GM23338 (cell line): ENCODE measurements at regions not wholly inside any gene's neighbourhood (a gene's known extent, or its start where the extent isn't known, plus 50 kb on each side); places are given as distances from the start of the nearest gene placed in this dataset.

Source experiments
- ATAC-seq: fragments of 200-7000 bp; cut with Tn5 transposase; 3 replicates; pipeline ENCODE4 v1.9.1; 2020
- DNase-seq: peaks from one replicate; pipeline ENCODE4 v3.0.0-alpha.2; 2015; ENCODE audit warnings: low spot score
- H2AFZ ChIP-seq: fragments of 200-600 bp; sonication (generic); 2 replicates; pipeline ENCODE4 v1.8.0; 2016; ENCODE audit warnings: antibody characterized with exemption, mild to moderate bottlenecking, moderate library complexity
- H3F3A ChIP-seq: fragments of 200-600 bp; sonication (generic); replicated peaks from 2 replicates; pipeline ENCODE4 v1.8.0; 2017; ENCODE audit warnings: antibody characterized with exemption, mixed run types, low read depth
- H3K27ac ChIP-seq: fragments of 200-600 bp; sonication (generic); 2 replicates; pipeline ENCODE4 v1.6.1; 2016; ENCODE audit warnings: low read depth
- H3K27me3 ChIP-seq: fragments of 200-600 bp; sonication (generic); 2 replicates; pipeline ENCODE4 v1.8.0; 2016; ENCODE audit warnings: mild to moderate bottlenecking, mixed run types, moderate library complexity; ENCODE audit not compliant: insufficient read depth
- H3K36me3 ChIP-seq: fragments of 200-600 bp; sonication (generic); 2 replicates; pipeline ENCODE4 v1.8.0; 2016; ENCODE audit warnings: mild to moderate bottlenecking; ENCODE audit not compliant: insufficient read depth
- H3K4me1 ChIP-seq: fragments of 200-600 bp; sonication (generic); 2 replicates; pipeline ENCODE4 v1.8.0; 2016; ENCODE audit warnings: mild to moderate bottlenecking, moderate library complexity; ENCODE audit not compliant: insufficient read depth
- H3K4me2 ChIP-seq: fragments of 200-600 bp; sonication (generic); 2 replicates; pipeline ENCODE4 v1.7.1; 2017; ENCODE audit warnings: mixed run types
- H3K4me3 ChIP-seq: fragments of 200-600 bp; sonication (generic); 2 replicates; pipeline ENCODE4 v1.6.1; 2016; ENCODE audit warnings: mixed run types
- H3K79me2 ChIP-seq: fragments of 200-600 bp; sonication (generic); replicated peaks from 2 replicates; pipeline ENCODE4 v1.8.0; 2017; ENCODE audit warnings: mild to moderate bottlenecking; ENCODE audit not compliant: insufficient read depth
- H3K9me2 ChIP-seq: fragments of 200-600 bp; sonication (generic); 2 replicates; pipeline ENCODE4 v1.8.0; 2017; ENCODE audit not compliant: insufficient read depth
- H4K20me1 ChIP-seq: fragments of 200-600 bp; sonication (generic); replicated peaks from 2 replicates; pipeline ENCODE4 v1.8.0; 2017; ENCODE audit warnings: mild to moderate bottlenecking; ENCODE audit not compliant: insufficient read depth
- H3K27ac Mint-ChIP-seq: 2 replicates; pipeline ENCODE4 v1.8.0; 2020; ENCODE audit warnings: inconsistent platforms, mild to moderate bottlenecking, moderate library complexity, mixed read lengths
- H3K27me3 Mint-ChIP-seq: 3 replicates; pipeline ENCODE4 v1.8.0; 2022; ENCODE audit warnings: low read depth, mild to moderate bottlenecking, moderate library complexity, mixed read lengths, inconsistent platforms; ENCODE audit not compliant: insufficient read depth, poor library complexity
- H3K36me3 Mint-ChIP-seq: 3 replicates; pipeline ENCODE4 v1.8.0; 2021; ENCODE audit warnings: low read depth, mild to moderate bottlenecking, inconsistent platforms, moderate library complexity, mixed read lengths
- H3K4me1 Mint-ChIP-seq: 3 replicates; pipeline ENCODE4 v1.8.0; 2020; ENCODE audit warnings: mild to moderate bottlenecking, inconsistent platforms, mixed read lengths
- H3K4me3 Mint-ChIP-seq: 3 replicates; pipeline ENCODE4 v1.8.0; 2021; ENCODE audit warnings: moderate library complexity, mild to moderate bottlenecking, inconsistent platforms, mixed read lengths
- H3K9me3 Mint-ChIP-seq: 3 replicates; pipeline ENCODE4 v1.8.0; 2020; ENCODE audit warnings: moderate library complexity, mild to moderate bottlenecking, inconsistent platforms, mixed read lengths
- CTCF ChIP-seq, 2 experiments: fragments of 200-600 bp in 1 of 2; sonication (generic) in 1 of 2; conservative IDR thresholded peaks; 2 replicates each; pipeline versions ENCODE4 v1.5.1 to v1.6.1; 2016 to 2017; ENCODE audit warnings: antibody characterized with exemption in 2 of 2, low read depth in 2 of 2, mild to moderate bottlenecking in 2 of 2, moderate library complexity in 1 of 2
- JUNB ChIP-seq: IDR thresholded peaks from one replicate; pipeline ENCODE4 v1.6.1; 2016; ENCODE audit warnings: antibody characterized with exemption; ENCODE audit not compliant: unreplicated experiment
- REST ChIP-seq: IDR thresholded peaks from one replicate; pipeline ENCODE4 v1.6.1; 2018; ENCODE audit warnings: antibody characterized with exemption; ENCODE audit not compliant: unreplicated experiment
- ZNF331 ChIP-seq: fragments of 250-450 bp; sonication (Bioruptor Pico); IDR thresholded peaks from 2 replicates; pipeline ENCODE4 v1.5.0; 2020; ENCODE audit warnings: low read depth, mild to moderate bottlenecking, moderate library complexity
- ZNF462 ChIP-seq: fragments of 250-450 bp; sonication (Bioruptor Pico); IDR thresholded peaks from 2 replicates; pipeline ENCODE4 v1.5.0; 2020; ENCODE audit warnings: mild to moderate bottlenecking, moderate library complexity

GRCh38 chr9:120109242-120109641 is 470.7 kb downstream of the CDK5RAP2 start:
- Mint-ChIP-seq H3K4me3 (no peak overlapping the region), H3K4me1 (no peaks in the 10 kb centered on the region; the same call in 2 of the 3 replicates), H3K36me3 (no peaks in the 10 kb centered on the region), H3K27ac (no peak overlapping the region), H3K9me3 (no peaks in the 10 kb centered on the region), H3K27me3 (peaks cover 3% of the 10 kb centered on the region)
- H3K4me2 ChIP-seq, result no peak overlapping the region
- peak; percentile 80 for DNase-seq
- H3K4me1 ChIP-seq, result no peaks in the 10 kb centered on the region
- H3K9me2 ChIP-seq, result 0 out of 2 replicates have a peak, but pooled peaks cover 6% of the 10 kb centered on the region
- H2AFZ ChIP-seq, result no peak overlapping the region
- TF ChIP-seq REST, result no peak
- no peak for TF ChIP-seq JUNB
- TF ChIP-seq CTCF (conservative IDR thresholded peaks at IDR 0.05; ENCODE audit: low read depth in 2 of 2), result peak; percentile 68 to 86
- no peaks in the 10 kb centered on the region for H3K79me2 ChIP-seq
- no peak overlapping the region for H3K27ac ChIP-seq
- no peaks in the 10 kb centered on the region for H3K27me3 ChIP-seq
- no peaks in the 10 kb centered on the region for H4K20me1 ChIP-seq
- no peaks in the 10 kb centered on the region for H3K36me3 ChIP-seq
- no peaks in the 10 kb centered on the region for H3F3A ChIP-seq
- ATAC-seq, result peak; percentile 100
- no peak overlapping the region for H3K4me3 ChIP-seq

GRCh38 chr9:120107138-120107537 is 472.8 kb downstream of the CDK5RAP2 start:
- Histone ChIP-seq H4K20me1 (no peaks in the 10 kb centered on the region), H3K36me3 (no peaks in the 10 kb centered on the region), H3K79me2 (no peaks in the 10 kb centered on the region), H3K27me3 (no peaks in the 10 kb centered on the region), H3K9me2 (no peaks in the 10 kb centered on the region), H2AFZ (no peak overlapping the region), H3K4me3 (no peak overlapping the region), H3F3A (no peaks in the 10 kb centered on the region), H3K4me1 (no peaks in the 10 kb centered on the region), H3K27ac (no peak overlapping the region), H3K4me2 (no peak overlapping the region)
- no peak overlapping the region for H3K27ac Mint-ChIP-seq
- DNase-seq (no peak), ATAC-seq (no peak)
- H3K27me3 Mint-ChIP-seq, result peaks cover 1% of the 10 kb centered on the region
- no peaks in the 10 kb centered on the region; the same call in 2 of the 3 replicates for H3K4me1 Mint-ChIP-seq
- TF ChIP-seq CTCF (conservative IDR thresholded peaks at IDR 0.05; ENCODE audit: low read depth in 2 of 2) (peak in 1 of 2 experiments; percentile 47; a peak in 2 of 4 replicates), ZNF462 (CRISPR knock-in tag) (no peak), ZNF331 (CRISPR knock-in tag) (no peak)
- no peaks in the 10 kb centered on the region for H3K36me3 Mint-ChIP-seq
- H3K9me3 Mint-ChIP-seq, result no peaks in the 10 kb centered on the region
- H3K4me3 Mint-ChIP-seq, result no peak overlapping the region
